ENCODE measurements at regions not wholly inside any gene's neighbourhood (a gene's known extent, or its start where the extent isn't known, plus 50 kb on each side); places are given as distances from the start of the nearest gene placed in this dataset.

GRCh38 chr10:91690996-91691676 lies 58.3 kb upstream of the PPP1R3C start:
- no peak for ATAC-seq

GRCh38 chr10:91690412-91690811 lies 57.5 kb upstream of the PPP1R3C start:
- no peak overlapping the region for H3K27ac ChIP-seq
- FAIRE-seq = no peak
- no peaks in the 10 kb centered on the region for H3K27me3 ChIP-seq
- TF ChIP-seq, protein P1, sequence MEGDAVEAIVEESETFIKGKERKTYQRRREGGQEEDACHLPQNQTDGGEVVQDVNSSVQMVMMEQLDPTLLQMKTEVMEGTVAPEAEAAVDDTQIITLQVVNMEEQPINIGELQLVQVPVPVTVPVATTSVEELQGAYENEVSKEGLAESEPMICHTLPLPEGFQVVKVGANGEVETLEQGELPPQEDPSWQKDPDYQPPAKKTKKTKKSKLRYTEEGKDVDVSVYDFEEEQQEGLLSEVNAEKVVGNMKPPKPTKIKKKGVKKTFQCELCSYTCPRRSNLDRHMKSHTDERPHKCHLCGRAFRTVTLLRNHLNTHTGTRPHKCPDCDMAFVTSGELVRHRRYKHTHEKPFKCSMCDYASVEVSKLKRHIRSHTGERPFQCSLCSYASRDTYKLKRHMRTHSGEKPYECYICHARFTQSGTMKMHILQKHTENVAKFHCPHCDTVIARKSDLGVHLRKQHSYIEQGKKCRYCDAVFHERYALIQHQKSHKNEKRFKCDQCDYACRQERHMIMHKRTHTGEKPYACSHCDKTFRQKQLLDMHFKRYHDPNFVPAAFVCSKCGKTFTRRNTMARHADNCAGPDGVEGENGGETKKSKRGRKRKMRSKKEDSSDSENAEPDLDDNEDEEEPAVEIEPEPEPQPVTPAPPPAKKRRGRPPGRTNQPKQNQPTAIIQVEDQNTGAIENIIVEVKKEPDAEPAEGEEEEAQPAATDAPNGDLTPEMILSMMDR (IDR thresholded peaks at IDR 0.05) = no peak
- no peak overlapping the region for H3K4me3 ChIP-seq
- no peaks in the 10 kb centered on the region for H3K4me1 ChIP-seq
- no peak for DNase-seq
- no peaks in the 10 kb centered on the region for H3K36me3 ChIP-seq
- WGBS, 2 donors = 21 to 30% methylated on average over 3 of the region's 3 CpGs
- intact Hi-C loops (cut with DNase I) = no loop called here
- peak in 3 of 4 donors; percentile 30 to 62 (median 56) for ATAC-seq
- H3K9me3 ChIP-seq = no peaks in the 10 kb centered on the region

More at GRCh38 chr10:91690996-91691676, 58.3 kb upstream of the PPP1R3C start:
- intact Hi-C loops (cut with DNase I) = no loop called here
- FAIRE-seq = no peak
- no peak for DNase-seq
- H3K4me3 ChIP-seq = no peak overlapping the region
- no peaks in the 10 kb centered on the region for H3K9me3 ChIP-seq
- no peak overlapping the region for H3K27ac ChIP-seq
- H3K36me3 ChIP-seq = no peaks in the 10 kb centered on the region
- 83 to 84% methylated on average over 3 of the region's 3 CpGs for WGBS, 2 donors
- H3K27me3 ChIP-seq = no peaks in the 10 kb centered on the region
- no peaks in the 10 kb centered on the region for H3K4me1 ChIP-seq
- TF ChIP-seq, protein P1 (IDR thresholded peaks at IDR 0.05) = no peak

DNA sequence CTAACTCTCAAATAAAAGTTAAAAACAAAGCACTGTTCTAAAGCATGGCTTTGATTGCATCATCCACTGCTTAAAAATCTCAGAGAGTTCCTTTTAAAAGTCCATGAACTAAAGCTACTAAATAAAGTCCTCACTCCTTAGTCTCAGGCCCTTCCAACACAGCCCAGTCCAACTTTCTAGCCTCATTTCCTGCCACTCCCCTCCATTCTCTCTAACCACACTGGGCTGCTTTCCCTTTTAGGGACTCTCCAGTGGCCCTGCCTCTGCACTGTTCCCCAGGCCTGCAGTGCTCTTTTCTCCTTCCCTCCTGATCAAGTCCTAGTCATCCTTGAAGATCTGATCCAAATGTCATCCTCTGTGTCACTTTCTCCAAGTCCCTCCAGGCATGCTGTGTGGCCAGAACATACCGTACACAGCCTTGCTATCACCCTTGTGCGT lies 56.9 kb upstream of the PPP1R3C start:
- TF ChIP-seq, protein P1 (IDR thresholded peaks at IDR 0.05) = no peak
- no peaks in the 10 kb centered on the region for H3K36me3 ChIP-seq
- intact Hi-C loops (cut with DNase I) = no loop called here
- no peaks in the 10 kb centered on the region for H3K27me3 ChIP-seq
- no peaks in the 10 kb centered on the region for H3K9me3 ChIP-seq
- DNase-seq = no peak
- no peak overlapping the region for H3K4me3 ChIP-seq
- ATAC-seq = peak in 3 of 4 donors; percentile 28 to 78 (median 75)
- H3K27ac ChIP-seq = no peak overlapping the region
- no peak for FAIRE-seq
- no peaks in the 10 kb centered on the region for H3K4me1 ChIP-seq
- WGBS, 2 donors = 84 to 88% methylated on average over 2 of the region's 2 CpGs

- no peaks in the 10 kb centered on the region for H3K4me1 ChIP-seq
- TF ChIP-seq, protein P1 (IDR thresholded peaks at IDR 0.05) = no peak
- WGBS, 2 donors = 58 to 89% methylated on average over 2 of the region's 2 CpGs
Observed at GRCh38 chr10:91684841-91685240, 52.0 kb upstream of the PPP1R3C start.

GRCh38 chr10:91683975-91684374 lies 51.1 kb upstream of the PPP1R3C start:
- no peaks in the 10 kb centered on the region for H3K27me3 ChIP-seq
- FAIRE-seq = no peak
- no peak for DNase-seq
- H3K4me1 ChIP-seq = no peaks in the 10 kb centered on the region
- no peaks in the 10 kb centered on the region for H3K9me3 ChIP-seq
- no peak overlapping the region for H3K4me3 ChIP-seq
- no peak for ATAC-seq
- H3K27ac ChIP-seq = no peak overlapping the region
- intact Hi-C loops (cut with DNase I) = no loop called here
- WGBS, 2 donors = 74 to 78% methylated on average over 5 of the region's 5 CpGs
- TF ChIP-seq, protein P1 (IDR thresholded peaks at IDR 0.05) = no peak
- H3K36me3 ChIP-seq = no peaks in the 10 kb centered on the region

More at GRCh38 chr10:91684841-91685240, 52.0 kb upstream of the PPP1R3C start:
- ATAC-seq (no peak), FAIRE-seq (no peak), DNase-seq (no peak)
- no peak overlapping the region for H3K4me3 ChIP-seq
- H3K27ac ChIP-seq = no peak overlapping the region
- no peaks in the 10 kb centered on the region for H3K36me3 ChIP-seq
- no peaks in the 10 kb centered on the region for H3K27me3 ChIP-seq
- intact Hi-C loops (cut with DNase I) = no loop called here
- H3K9me3 ChIP-seq = no peaks in the 10 kb centered on the region
